ENCODE measurements at regions not wholly inside any gene's neighbourhood (a gene's known extent, or its start where the extent isn't known, plus 50 kb on each side); places are given as distances from the start of the nearest gene placed in this dataset.

GRCh38 chr5:120358949-120359348 is 105.2 kb upstream of the PRR16 start:
- no peak overlapping the region for H3K4me3 ChIP-seq (replicated peaks in 1 of 2; ENCODE audit: low read depth in 2 of 2, low read length in 2 of 2)
- DNase-seq (ENCODE audit: low read depth in 2 of 2) = peak; percentile 60 to 66

GRCh38 chr5:120361941-120362340 is 102.2 kb upstream of the PRR16 start:
- TF ChIP-seq CTCF (IDR thresholded peaks at IDR 0.05; ENCODE audit: low read depth, low read length) = no peak
- DNase-seq (ENCODE audit: low read depth in 2 of 2) = no peak
- no peak overlapping the region for H3K4me3 ChIP-seq (replicated peaks in 1 of 2; ENCODE audit: low read depth in 2 of 2, low read length in 2 of 2)

More at GRCh38 chr5:120358949-120359348, 105.2 kb upstream of the PRR16 start:
- no peak for TF ChIP-seq CTCF (IDR thresholded peaks at IDR 0.05; ENCODE audit: low read depth, low read length)

DNA sequence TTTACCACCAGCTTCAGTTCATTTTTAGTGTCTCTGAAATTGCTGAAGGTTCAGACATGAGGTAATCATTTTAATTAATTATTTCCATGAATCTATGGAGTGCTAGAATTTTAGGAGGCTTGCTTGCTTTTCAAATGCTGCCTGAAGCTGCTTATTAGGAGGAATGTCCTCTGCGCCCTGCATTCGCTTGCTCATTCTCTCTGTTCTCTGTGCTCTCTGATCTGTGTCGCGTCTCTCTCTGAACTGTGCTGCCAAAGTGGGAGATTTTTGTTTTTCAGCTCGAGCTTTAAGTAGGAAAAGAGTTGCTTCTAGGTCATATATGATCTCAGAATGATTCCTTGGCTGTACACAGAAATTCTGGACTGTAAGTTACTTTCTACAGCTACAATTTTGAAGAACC is 101.7 kb upstream of the PRR16 start:
- H3K4me3 ChIP-seq (replicated peaks in 1 of 2; ENCODE audit: low read depth in 2 of 2, low read length in 2 of 2) = no peak overlapping the region
- TF ChIP-seq CTCF (IDR thresholded peaks at IDR 0.05; ENCODE audit: low read depth, low read length) = no peak
- DNase-seq (ENCODE audit: low read depth in 2 of 2) = no peak

GRCh38 chr5:120365656-120366446 is 98.2 kb upstream of the PRR16 start:
- H3K4me3 ChIP-seq (replicated peaks in 1 of 2; ENCODE audit: low read depth in 2 of 2, low read length in 2 of 2) = no peak overlapping the region
- TF ChIP-seq CTCF (IDR thresholded peaks at IDR 0.05; ENCODE audit: low read depth, low read length) = no peak

DNA sequence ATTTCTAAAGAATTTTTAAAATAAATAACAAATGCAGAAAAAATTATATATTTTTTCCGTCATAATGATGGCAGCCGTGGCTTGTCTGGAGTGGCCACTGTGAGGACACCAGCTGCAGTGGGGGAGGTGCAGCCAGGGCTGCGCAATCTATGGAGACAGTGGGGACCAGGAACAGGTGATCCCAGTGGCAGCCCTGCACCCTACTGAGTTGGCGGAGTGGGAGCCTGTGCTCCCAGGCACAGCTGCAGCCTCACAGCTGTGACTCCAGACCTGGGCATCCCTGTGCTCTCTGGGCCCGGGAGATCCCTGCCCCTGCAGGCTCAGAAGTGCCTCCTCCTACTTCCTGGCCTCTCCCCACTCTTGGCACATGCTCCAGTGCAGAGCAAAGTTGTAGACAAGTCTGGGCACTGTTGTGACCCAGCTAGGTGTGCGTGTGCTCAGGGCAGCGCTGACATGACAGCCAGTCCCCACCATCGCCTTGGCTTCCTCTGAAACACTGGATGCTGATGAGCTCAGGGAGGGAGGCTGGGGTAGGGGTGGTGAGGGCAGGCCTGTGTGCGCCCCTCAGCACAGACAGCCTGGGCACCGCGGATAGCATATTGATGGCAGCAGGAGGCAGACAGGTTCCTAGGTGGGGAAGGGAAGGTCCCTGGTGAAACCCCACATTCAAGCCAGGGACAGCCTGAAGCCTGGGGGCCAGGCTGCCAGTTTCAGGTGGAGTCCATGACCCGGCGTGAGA is 96.0 kb upstream of the PRR16 start:
- no peak overlapping the region for H3K4me3 ChIP-seq (replicated peaks in 1 of 2; ENCODE audit: low read depth in 2 of 2, low read length in 2 of 2)
- DNase-seq (ENCODE audit: low read depth in 2 of 2) = no peak
- TF ChIP-seq CTCF (IDR thresholded peaks at IDR 0.05; ENCODE audit: low read depth, low read length) = no peak

More at GRCh38 chr5:120365656-120366446, 98.2 kb upstream of the PRR16 start:
- DNase-seq (ENCODE audit: low read depth in 2 of 2) = peak; percentile 27 to 48

DNA sequence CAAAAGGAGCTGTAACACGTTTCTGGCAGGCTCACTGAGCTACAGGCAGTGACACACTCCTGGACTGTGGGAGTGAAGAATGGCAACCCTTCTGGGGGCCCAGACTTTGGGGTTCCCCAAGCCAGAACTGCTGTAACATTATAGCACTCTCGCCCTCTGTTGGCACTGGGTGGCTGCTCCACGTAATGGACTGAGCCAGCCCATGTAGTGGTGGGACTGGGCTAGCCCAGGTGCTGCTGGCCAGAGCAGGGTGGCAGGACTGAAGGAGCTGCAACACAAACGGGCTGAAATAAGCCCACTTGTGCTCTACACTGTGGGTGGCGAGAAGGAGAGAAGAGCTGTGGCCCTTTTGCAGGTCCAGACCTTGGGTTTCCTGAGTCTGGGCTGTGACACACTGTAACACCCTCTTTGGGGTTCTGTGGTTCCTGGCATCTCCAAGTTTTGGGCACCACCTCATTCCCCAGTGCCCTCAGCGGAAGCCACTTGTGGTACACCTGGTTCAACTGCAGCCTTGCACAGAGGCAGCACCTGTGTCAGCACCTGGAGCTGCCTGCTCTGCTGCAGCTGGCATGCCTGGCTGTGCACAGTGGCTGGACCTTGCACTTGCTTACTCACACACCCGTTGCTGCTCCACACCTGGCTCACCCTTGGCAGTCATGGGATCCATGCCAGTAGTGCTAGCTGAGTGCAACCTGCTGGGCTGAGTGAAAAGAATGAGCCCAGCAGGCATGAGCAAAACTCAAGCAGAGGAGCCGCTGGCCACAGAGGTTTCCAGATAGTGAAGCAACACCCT is 95.0 kb upstream of the PRR16 start:
- no peak overlapping the region for H3K4me3 ChIP-seq (replicated peaks in 1 of 2; ENCODE audit: low read depth in 2 of 2, low read length in 2 of 2)
- no peak for DNase-seq (ENCODE audit: low read depth in 2 of 2)
- TF ChIP-seq CTCF (IDR thresholded peaks at IDR 0.05; ENCODE audit: low read depth, low read length) = no peak

Measured in cardiac fibroblast (primary cell).